Cardiac fibroblast (primary cell): ENCODE measurements at regions not wholly inside any gene's neighbourhood (a gene's known extent, or its start where the extent isn't known, plus 50 kb on each side); places are given as distances from the start of the nearest gene placed in this dataset.

ENCODE experiments used
- DNase-seq, 2 donors: peaks; one replicate each; pipeline versions ENCODE4 v3.0.0 to v3.0.0-alpha.2; 2010; ENCODE audit warnings: low read depth in 2 of 2
- H3K4me3 ChIP-seq, 2 donors: replicated peaks in 1 of 2; 1 replicate in 1 of 2; 2 replicates in 1 of 2; pipeline ENCODE4 v1.5.1; 2011; ENCODE audit warnings: low read depth in 2 of 2, low read length in 2 of 2, mild to moderate bottlenecking in 2 of 2, moderate library complexity in 1 of 2
- CTCF ChIP-seq: IDR thresholded peaks from one replicate; pipeline ENCODE4 v1.5.1; 2011; ENCODE audit warnings: low read depth, mild to moderate bottlenecking, low read length, inconsistent platforms

DNA sequence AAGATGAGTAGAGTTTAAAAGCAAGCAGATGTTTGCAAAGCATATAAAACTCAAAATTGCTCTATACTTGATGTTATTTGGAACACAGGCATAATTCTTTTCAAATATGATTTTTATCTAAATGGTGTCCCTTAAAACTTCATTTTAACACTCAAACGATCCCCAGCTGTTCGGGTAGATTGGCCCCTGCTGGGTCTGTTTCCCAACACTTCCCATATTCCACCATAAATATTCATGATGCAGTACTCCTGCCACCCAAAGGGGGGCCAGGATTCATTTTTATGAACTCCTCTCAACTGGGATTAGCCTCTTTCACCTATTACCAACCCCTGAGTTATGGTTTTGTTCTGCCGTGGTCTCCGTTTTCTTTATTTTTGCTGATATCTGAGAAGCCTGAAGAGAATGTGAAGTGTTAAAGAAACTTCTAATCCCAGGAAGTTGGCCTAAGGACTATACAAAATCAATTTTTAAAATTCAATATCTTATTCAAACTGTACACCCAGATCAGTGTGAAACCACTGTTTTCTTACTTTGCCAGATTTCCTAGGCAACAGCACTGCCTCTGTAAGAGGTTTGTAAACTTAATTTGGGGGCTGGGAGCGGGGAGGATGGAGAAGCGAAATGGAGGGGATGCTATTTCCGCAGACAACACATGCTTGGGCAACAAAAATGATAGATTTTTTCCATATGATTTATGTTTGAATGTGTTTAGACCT, 384.1 kb downstream of the DMRT2 start:
- DNase-seq: no peak
- H3K4me3 ChIP-seq: no peak overlapping the region
- no peak for TF ChIP-seq CTCF

GRCh38 chr9:1434811-1435210, 384.7 kb downstream of the DMRT2 start:
- no peak overlapping the region for H3K4me3 ChIP-seq
- no peak for TF ChIP-seq CTCF
- no peak for DNase-seq

DNA sequence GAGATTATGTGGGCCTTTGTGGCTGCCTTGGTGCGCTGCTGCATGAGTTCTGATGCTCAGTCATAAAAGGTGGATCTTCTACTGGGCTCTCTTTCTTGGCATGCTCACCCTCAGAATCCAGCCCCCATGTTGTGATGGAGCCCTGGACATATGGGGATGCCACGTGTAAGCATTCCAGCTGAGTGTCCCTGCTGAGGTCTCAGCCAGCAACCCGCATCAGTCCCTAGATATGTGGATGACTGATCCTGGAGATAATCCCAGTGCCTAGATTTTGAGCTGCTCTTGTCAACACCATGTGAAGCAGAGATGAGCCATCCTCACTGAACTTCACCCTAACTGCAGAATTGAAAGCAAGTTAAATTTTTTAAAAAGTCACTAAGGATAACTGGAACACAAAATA, 390.1 kb downstream of the DMRT2 start:
- H3K4me3 ChIP-seq: no peak overlapping the region
- DNase-seq: no peak
- TF ChIP-seq CTCF: no peak

- no peak for DNase-seq
- no peak overlapping the region for H3K4me3 ChIP-seq
- TF ChIP-seq CTCF: no peak
Measured at GRCh38 chr9:1442105-1442504, 391.9 kb downstream of the DMRT2 start.

GRCh38 chr9:1443450-1443849, 393.3 kb downstream of the DMRT2 start:
- no peak for TF ChIP-seq CTCF
- no peak for DNase-seq

GRCh38 chr9:1446671-1447070, 396.5 kb downstream of the DMRT2 start:
- no peak overlapping the region for H3K4me3 ChIP-seq
- no peak for DNase-seq
- TF ChIP-seq CTCF: no peak

More at GRCh38 chr9:1443450-1443849, 393.3 kb downstream of the DMRT2 start:
- no peak overlapping the region for H3K4me3 ChIP-seq

DNA sequence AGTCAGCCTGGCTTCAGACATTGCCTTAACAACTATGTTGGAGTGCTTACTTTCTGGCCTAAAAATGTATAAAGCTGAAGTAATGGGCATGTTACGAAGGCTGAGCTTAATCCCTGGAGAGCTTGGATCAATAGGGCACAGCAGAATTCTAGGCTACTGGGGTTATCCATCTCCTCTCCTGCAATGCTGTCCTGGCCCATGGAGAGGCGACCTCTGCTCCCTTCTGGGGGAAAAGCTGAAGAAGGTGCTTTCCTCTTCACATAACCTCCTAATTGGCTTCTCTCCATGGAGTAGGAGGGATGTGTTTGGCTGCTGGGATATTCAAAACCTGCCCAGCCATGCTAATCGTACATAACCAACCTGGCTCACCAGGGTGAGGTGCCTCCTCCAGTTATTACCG, 403.5 kb downstream of the DMRT2 start:
- no peak for DNase-seq
- H3K4me3 ChIP-seq: no peak overlapping the region
- no peak for TF ChIP-seq CTCF
